ENCODE measurements at regions not wholly inside any gene's neighbourhood (a gene's known extent, or its start where the extent isn't known, plus 50 kb on each side); places are given as distances from the start of the nearest gene placed in this dataset.

DNA sequence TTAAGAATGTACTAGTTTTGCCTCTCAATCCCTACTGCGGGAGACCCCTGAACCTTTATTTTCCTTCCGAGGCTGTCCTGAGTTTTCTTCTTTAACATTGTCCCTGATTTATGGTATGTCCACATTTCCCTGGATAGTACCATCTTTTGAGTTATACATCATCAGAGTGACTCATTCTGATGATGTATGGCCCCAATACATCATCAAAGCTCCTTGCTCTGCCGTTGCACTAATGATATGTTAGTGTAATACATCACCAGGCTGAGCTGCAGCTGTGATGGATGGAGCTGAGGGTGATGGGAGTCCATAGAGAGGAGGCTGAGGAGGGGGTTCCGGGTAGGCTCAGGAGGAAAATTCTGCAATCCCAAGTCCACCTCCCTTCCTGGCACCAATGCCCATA, 986.5 kb downstream of the KCNMA1 start:
- DNase-seq (ENCODE audit: extremely low spot score in 2 of 2): no peak
- no peak overlapping the region for H3K4me3 ChIP-seq
- TF ChIP-seq, protein P1, sequence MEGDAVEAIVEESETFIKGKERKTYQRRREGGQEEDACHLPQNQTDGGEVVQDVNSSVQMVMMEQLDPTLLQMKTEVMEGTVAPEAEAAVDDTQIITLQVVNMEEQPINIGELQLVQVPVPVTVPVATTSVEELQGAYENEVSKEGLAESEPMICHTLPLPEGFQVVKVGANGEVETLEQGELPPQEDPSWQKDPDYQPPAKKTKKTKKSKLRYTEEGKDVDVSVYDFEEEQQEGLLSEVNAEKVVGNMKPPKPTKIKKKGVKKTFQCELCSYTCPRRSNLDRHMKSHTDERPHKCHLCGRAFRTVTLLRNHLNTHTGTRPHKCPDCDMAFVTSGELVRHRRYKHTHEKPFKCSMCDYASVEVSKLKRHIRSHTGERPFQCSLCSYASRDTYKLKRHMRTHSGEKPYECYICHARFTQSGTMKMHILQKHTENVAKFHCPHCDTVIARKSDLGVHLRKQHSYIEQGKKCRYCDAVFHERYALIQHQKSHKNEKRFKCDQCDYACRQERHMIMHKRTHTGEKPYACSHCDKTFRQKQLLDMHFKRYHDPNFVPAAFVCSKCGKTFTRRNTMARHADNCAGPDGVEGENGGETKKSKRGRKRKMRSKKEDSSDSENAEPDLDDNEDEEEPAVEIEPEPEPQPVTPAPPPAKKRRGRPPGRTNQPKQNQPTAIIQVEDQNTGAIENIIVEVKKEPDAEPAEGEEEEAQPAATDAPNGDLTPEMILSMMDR (IDR thresholded peaks at IDR 0.05): no peak
- TF ChIP-seq POLR2AphosphoS5 (IDR thresholded peaks at IDR 0.05; ENCODE audit: insufficient read depth in 1 of 2, low read depth in 1 of 2): no peak
- no peak for TF ChIP-seq POLR2A (IDR thresholded peaks at IDR 0.05)
- H3K36me3 ChIP-seq: no peaks in the 10 kb centered on the region
- no peaks in the 10 kb centered on the region for H3K9me3 ChIP-seq
- H3K4me1 ChIP-seq: peaks cover 18% of the 10 kb centered on the region
- H3K27me3 ChIP-seq: no peaks in the 10 kb centered on the region
- intact Hi-C loops (cut with DNase I): no loop called here
- no peak overlapping the region for H3K27ac ChIP-seq

DNA sequence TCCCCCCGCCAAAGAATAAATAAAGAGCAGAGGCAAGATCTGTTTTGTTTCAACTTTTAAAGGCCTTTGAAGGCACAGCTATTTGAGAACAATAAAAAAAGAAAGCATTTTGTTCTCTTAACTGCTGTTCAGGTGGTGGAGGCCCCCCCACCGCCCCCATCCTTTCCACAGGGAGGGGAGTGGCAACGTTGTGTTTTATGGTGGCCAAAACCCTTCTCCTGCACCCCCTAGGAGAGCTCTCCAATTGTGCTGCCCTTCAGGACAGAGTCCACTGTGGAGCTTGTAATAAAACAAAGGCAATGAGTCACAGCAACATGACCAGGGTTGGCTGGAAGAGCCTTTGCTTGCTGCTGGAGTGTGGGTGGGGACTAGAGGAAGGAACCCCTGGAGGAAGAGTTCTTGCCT, 987.9 kb downstream of the KCNMA1 start:
- TF ChIP-seq POLR2AphosphoS5 (IDR thresholded peaks at IDR 0.05; ENCODE audit: insufficient read depth in 1 of 2, low read depth in 1 of 2) (no peak), POLR2A (IDR thresholded peaks at IDR 0.05) (no peak)
- TF ChIP-seq, protein P1 (IDR thresholded peaks at IDR 0.05): no peak
- Histone ChIP-seq H3K4me3 (no peak overlapping the region), H3K36me3 (no peaks in the 10 kb centered on the region), H3K4me1 (peaks cover 18% of the 10 kb centered on the region), H3K9me3 (no peaks in the 10 kb centered on the region), H3K27ac (peak overlapping the region; percentile 66), H3K27me3 (no peaks in the 10 kb centered on the region)
- DNase-seq (ENCODE audit: extremely low spot score in 2 of 2): no peak
- intact Hi-C loops (cut with DNase I): no loop called here

DNA sequence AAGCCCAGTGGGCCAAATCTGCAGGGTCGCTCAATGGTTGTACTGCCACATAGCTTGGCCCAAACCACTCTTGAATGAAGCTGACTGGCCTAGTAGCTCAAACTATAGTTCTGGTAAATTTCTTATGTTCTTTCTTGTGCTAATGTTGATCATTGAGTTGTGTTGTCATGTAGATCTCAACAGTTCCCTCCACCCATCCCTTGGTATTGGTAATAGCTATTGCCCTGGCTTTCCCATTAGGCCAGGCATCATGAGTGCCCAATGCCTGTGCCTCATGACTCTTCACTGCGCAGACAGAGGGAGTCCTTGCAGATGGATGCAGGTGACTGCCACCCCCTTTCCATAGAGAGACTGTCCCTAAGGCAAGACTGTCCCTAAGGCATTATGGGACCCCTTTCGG, 988.4 kb downstream of the KCNMA1 start:
- no peak for TF ChIP-seq POLR2AphosphoS5 (IDR thresholded peaks at IDR 0.05; ENCODE audit: insufficient read depth in 1 of 2, low read depth in 1 of 2)
- TF ChIP-seq, protein P1 (IDR thresholded peaks at IDR 0.05): no peak
- TF ChIP-seq POLR2A (IDR thresholded peaks at IDR 0.05): no peak
- Histone ChIP-seq H3K27me3 (no peaks in the 10 kb centered on the region), H3K36me3 (no peaks in the 10 kb centered on the region), H3K9me3 (no peaks in the 10 kb centered on the region), H3K4me3 (no peak overlapping the region), H3K4me1 (peaks cover 19% of the 10 kb centered on the region), H3K27ac (peak overlapping the region; percentile 66)
- intact Hi-C loops (cut with DNase I): no loop called here
- no peak for DNase-seq (ENCODE audit: extremely low spot score in 2 of 2)

DNA sequence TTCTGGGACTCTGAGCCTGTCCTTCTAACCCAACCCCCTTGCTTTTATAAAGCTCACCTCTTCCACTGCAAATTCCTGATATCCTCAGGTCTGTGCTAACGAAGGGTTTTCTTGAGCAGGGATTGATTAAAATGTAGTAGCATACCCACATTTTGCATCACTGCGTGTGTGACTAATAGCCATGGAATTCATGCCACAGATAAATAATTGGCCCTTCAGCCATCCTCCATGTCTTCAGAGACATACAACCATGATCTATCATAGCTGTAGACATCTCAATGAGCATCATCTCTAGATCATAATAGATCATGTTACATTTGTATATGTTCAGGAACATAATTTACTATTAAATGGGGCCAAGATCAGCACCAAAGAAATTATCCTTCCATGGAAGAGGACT, 990.3 kb downstream of the KCNMA1 start:
- Histone ChIP-seq H3K27ac (no peak overlapping the region), H3K4me1 (peaks cover 38% of the 10 kb centered on the region), H3K9me3 (no peaks in the 10 kb centered on the region), H3K4me3 (no peak overlapping the region), H3K27me3 (no peaks in the 10 kb centered on the region), H3K36me3 (no peaks in the 10 kb centered on the region)
- TF ChIP-seq POLR2A (IDR thresholded peaks at IDR 0.05) (no peak), POLR2AphosphoS5 (IDR thresholded peaks at IDR 0.05; ENCODE audit: insufficient read depth in 1 of 2, low read depth in 1 of 2) (no peak)
- TF ChIP-seq, protein P1 (IDR thresholded peaks at IDR 0.05): no peak
- DNase-seq (ENCODE audit: extremely low spot score in 2 of 2): no peak
- intact Hi-C loops (cut with DNase I): no loop called here

DNA sequence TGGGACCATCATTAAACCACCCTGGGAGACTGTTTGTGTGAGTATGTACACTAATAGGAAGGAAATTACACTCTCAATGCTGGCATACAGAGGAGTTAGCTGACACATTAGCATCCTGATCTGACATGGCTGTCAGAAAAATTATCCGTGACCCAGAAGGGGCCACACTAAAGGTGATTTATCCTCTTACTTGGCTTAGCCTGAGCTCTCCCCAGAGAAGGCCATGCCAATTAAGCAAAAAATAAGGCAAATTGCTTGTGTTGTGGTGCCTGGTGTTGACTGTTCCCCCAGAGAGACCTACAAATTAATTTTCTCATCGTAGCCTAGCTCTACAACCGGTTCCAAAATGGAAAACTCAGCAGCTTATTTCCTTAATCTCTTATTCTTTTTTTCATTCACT, 992.3 kb downstream of the KCNMA1 start:
- no peaks in the 10 kb centered on the region for H3K9me3 ChIP-seq
- H3K27me3 ChIP-seq: no peaks in the 10 kb centered on the region
- H3K4me3 ChIP-seq: no peak overlapping the region
- no peak overlapping the region for H3K27ac ChIP-seq
- H3K4me1 ChIP-seq: peaks cover 41% of the 10 kb centered on the region
- TF ChIP-seq, protein P1 (IDR thresholded peaks at IDR 0.05): no peak
- TF ChIP-seq POLR2AphosphoS5 (IDR thresholded peaks at IDR 0.05; ENCODE audit: insufficient read depth in 1 of 2, low read depth in 1 of 2): no peak
- no peak for TF ChIP-seq POLR2A (IDR thresholded peaks at IDR 0.05)
- no peaks in the 10 kb centered on the region for H3K36me3 ChIP-seq
- DNase-seq (ENCODE audit: extremely low spot score in 2 of 2): no peak
- intact Hi-C loops (cut with DNase I): no loop called here

All from vagina (tissue), 2 donors.